ENCODE measurements at regions not wholly inside any gene's neighbourhood (a gene's known extent, or its start where the extent isn't known, plus 50 kb on each side); places are given as distances from the start of the nearest gene placed in this dataset.

- WGBS: 81% methylated on average over 4 of the region's 4 CpGs
Measured at GRCh38 chr18:42606886-42607495, 508.5 kb downstream of the RIT2 start.

GRCh38 chr18:42611134-42611533 lies 504.4 kb downstream of the RIT2 start:
- H3K36me3 ChIP-seq: no peaks in the 10 kb centered on the region
- no peak overlapping the region for H3K27ac ChIP-seq (replicated peaks in 1 of 4)
- TF ChIP-seq CTCF (IDR thresholded peaks at IDR 0.05): no peak
- TF ChIP-seq POLR2AphosphoS5 (IDR thresholded peaks at IDR 0.05): no peak
- TF ChIP-seq EP300 (IDR thresholded peaks at IDR 0.05): no peak
- TF ChIP-seq POLR2A (IDR thresholded peaks at IDR 0.05; ENCODE audit: low read depth): no peak
- WGBS: 81% methylated on average over 1 of the region's 1 CpG
- no peaks in the 10 kb centered on the region for H3K9me3 ChIP-seq
- intact Hi-C loops (cut with DNase I): no loop called here
- H3K4me3 ChIP-seq: no peak overlapping the region
- DNase-seq (ENCODE audit: extremely low spot score): no peak
- peaks cover 0 to 12% (median 0%) of the 10 kb centered on the region in 4 donors for H3K4me1 ChIP-seq
- no peaks in the 10 kb centered on the region for H3K27me3 ChIP-seq

More at GRCh38 chr18:42606886-42607495, 508.5 kb downstream of the RIT2 start:
- no peak for TF ChIP-seq CTCF (IDR thresholded peaks at IDR 0.05)
- no peak for TF ChIP-seq POLR2A (IDR thresholded peaks at IDR 0.05; ENCODE audit: low read depth)
- TF ChIP-seq POLR2AphosphoS5 (IDR thresholded peaks at IDR 0.05): no peak
- TF ChIP-seq EP300 (IDR thresholded peaks at IDR 0.05): no peak
- no peaks in the 10 kb centered on the region for H3K36me3 ChIP-seq
- no peak overlapping the region for H3K27ac ChIP-seq (replicated peaks in 1 of 4)
- intact Hi-C loops (cut with DNase I): no loop called here
- no peaks in the 10 kb centered on the region for H3K4me1 ChIP-seq
- no peak for DNase-seq (ENCODE audit: extremely low spot score)
- H3K9me3 ChIP-seq: no peaks in the 10 kb centered on the region
- H3K4me3 ChIP-seq: no peak overlapping the region
- no peaks in the 10 kb centered on the region for H3K27me3 ChIP-seq

- Histone ChIP-seq H3K36me3 (no peaks in the 10 kb centered on the region), H3K4me1 (peaks cover 0 to 12% (median 0%) of the 10 kb centered on the region in 4 donors), H3K9me3 (no peaks in the 10 kb centered on the region), H3K4me3 (no peak overlapping the region), H3K27me3 (no peaks in the 10 kb centered on the region), H3K27ac (replicated peaks in 1 of 4) (no peak overlapping the region)
- intact Hi-C loops (cut with DNase I): no loop called here
- TF ChIP-seq POLR2A (IDR thresholded peaks at IDR 0.05; ENCODE audit: low read depth) (no peak), EP300 (IDR thresholded peaks at IDR 0.05) (no peak), CTCF (IDR thresholded peaks at IDR 0.05) (no peak), POLR2AphosphoS5 (IDR thresholded peaks at IDR 0.05) (peak in 1 of 2 donors; percentile 20)
- DNase-seq (ENCODE audit: extremely low spot score): no peak
- 33% methylated on average over 2 of the region's 2 CpGs for WGBS
Measured at GRCh38 chr18:42614619-42615293, 500.7 kb downstream of the RIT2 start.

GRCh38 chr18:42617221-42617620 lies 498.3 kb downstream of the RIT2 start:
- no peaks in the 10 kb centered on the region for H3K36me3 ChIP-seq
- H3K27me3 ChIP-seq: no peaks in the 10 kb centered on the region
- TF ChIP-seq CTCF (IDR thresholded peaks at IDR 0.05) (no peak), POLR2AphosphoS5 (IDR thresholded peaks at IDR 0.05) (no peak)
- WGBS: 89% methylated on average over 3 of the region's 3 CpGs
- intact Hi-C loops (cut with DNase I): no loop called here
- no peak for DNase-seq (ENCODE audit: extremely low spot score)
- no peak overlapping the region for H3K27ac ChIP-seq (replicated peaks in 1 of 4)
- no peak overlapping the region for H3K4me3 ChIP-seq
- no peaks in the 10 kb centered on the region for H3K9me3 ChIP-seq
- peaks cover 0 to 12% (median 0%) of the 10 kb centered on the region in 4 donors for H3K4me1 ChIP-seq
